Skeletal muscle cell (primary cell): ENCODE measurements at regions not wholly inside any gene's neighbourhood (a gene's known extent, or its start where the extent isn't known, plus 50 kb on each side); places are given as distances from the start of the nearest gene placed in this dataset.

Experiments used
- DNase-seq: peaks from one replicate; pipeline ENCODE4 v3.0.0-alpha.2; 2010; ENCODE audit warnings: low read depth
- H3K4me3 ChIP-seq: 2 replicates; pipeline ENCODE4 v1.5.1; 2011; ENCODE audit warnings: low read depth, mild to moderate bottlenecking, control low read depth, low read length, moderate library complexity

DNA sequence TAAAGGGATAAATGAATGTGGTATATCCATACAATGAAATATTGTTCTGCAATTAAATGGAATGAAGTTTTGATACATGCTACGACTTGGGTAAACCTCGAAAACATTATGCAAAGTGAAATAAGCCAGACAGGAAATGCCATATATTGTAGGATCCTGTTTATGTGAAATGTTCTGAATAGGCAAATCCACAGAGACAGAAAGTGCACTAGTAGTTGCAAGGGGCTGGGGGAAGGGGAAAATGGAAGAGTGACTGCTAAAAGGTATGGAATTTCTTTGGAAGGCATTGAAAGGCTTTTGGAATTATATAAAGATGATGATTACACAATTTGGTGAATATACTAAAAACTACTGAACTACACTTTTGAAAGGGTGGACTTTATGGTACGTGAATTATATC lies 97.0 kb downstream of the FOXD1 start:
- no peak for DNase-seq

GRCh38 chr5:73346878-73347408 lies 101.6 kb downstream of the FOXD1 start:
- no peak for DNase-seq
- H3K4me3 ChIP-seq = no peak overlapping the region

More for the DNA sequence above, 97.0 kb downstream of the FOXD1 start:
- H3K4me3 ChIP-seq = no peak overlapping the region

DNA sequence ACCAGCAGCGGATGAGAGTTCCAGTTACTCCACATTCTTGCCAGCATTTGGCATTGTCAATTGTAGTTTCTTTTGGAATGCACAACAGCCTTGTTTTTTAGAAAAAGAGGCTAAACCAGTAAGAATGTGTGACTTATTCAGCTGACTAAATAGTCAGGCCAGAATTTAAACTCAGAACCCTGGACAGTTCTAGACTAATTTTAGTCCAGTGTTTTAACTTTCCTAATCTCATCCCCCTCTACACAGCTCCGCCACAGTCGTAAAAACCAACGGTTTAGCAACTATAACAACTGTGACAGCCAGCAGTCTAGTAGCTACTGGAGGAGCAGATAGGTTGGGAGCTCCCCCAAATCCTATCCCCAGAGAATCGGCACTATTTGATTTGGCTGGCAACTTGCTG lies 103.7 kb downstream of the FOXD1 start:
- no peak overlapping the region for H3K4me3 ChIP-seq
- DNase-seq = no peak

DNA sequence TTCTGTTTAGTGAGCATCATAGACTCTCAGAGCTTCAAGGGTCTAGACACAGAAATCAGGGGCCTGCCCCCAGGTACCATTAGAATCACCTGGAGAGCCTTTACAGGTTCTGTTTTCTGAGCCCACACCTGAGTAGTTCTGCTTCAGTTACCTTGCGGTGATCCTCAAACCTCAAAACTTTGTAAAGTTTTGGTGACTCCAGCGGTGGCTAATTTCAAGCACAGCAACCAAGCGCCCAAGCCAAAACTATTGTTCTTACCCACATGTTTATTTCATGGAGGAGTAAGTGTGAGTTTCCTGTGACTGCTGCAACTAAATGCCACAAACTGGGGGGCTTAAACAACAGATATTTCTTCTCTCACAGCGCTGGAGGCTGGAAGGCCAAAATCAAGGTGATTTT lies 108.9 kb downstream of the FOXD1 start:
- DNase-seq = no peak
- H3K4me3 ChIP-seq = no peak overlapping the region

DNA sequence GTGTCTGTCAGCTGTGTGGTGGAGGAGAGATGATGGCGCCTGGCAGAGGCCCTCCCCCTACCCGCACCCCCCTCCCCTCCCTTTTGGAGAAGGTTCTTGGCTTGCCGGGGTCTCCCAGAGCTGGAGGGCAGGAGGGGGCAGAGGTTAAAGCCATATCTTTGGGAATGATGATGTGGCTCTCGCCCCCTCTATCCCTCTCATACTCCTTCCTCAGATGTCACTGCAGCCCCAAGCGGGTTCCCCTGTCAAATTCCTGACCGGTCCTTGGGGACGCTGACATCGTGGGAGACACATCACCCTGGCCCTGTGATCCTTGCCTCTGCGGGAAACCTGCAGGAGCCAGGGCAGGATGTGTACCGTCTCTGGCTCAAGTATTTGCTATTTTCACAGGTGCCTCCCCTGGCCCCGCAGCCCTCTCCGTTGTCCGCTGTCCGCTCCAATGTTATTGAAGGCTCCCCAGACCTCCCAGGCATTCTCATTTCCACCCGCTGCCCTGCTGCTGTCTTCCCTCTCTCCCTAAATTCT lies 109.5 kb downstream of the FOXD1 start:
- H3K4me3 ChIP-seq = no peak overlapping the region
- no peak for DNase-seq

DNA sequence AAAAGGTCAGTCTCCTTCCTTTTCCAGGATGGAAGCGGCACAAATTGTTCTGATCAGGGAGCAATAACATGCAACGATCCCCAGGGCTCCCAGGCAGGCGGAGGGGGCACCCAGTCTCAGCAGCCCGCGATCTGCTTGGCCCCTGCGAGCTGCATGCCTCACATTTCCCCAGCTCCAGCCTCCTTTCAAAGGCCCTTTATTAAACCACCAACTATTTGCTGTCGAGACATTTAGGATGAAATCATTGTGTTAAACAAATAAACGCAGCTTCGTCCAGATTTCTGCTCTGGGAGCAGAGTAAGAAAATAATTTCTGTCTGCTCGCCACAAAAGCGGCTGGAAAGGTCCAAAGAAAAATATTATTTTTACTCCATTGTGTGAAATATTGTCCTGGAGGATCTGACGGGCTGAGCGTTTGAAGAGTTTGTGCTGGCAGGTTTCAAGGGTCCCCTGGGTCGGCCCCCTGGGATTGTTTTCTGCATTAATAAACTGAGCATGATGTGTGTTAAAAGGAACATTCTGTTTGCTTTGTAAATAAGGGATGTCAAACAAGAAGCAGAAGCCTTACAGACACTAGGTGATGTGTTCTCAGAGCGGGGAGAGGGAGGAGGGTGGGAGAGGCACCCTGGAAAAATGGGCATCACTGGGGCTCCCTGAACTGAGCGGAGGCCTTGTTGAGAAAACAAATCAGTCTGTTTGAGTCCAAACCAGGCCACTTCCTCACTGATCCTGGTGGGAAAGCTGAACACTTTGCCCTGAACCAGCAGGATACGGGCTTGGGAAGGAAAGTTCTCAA lies 110.1 kb downstream of the FOXD1 start:
- no peak overlapping the region for H3K4me3 ChIP-seq
- DNase-seq = no peak

DNA sequence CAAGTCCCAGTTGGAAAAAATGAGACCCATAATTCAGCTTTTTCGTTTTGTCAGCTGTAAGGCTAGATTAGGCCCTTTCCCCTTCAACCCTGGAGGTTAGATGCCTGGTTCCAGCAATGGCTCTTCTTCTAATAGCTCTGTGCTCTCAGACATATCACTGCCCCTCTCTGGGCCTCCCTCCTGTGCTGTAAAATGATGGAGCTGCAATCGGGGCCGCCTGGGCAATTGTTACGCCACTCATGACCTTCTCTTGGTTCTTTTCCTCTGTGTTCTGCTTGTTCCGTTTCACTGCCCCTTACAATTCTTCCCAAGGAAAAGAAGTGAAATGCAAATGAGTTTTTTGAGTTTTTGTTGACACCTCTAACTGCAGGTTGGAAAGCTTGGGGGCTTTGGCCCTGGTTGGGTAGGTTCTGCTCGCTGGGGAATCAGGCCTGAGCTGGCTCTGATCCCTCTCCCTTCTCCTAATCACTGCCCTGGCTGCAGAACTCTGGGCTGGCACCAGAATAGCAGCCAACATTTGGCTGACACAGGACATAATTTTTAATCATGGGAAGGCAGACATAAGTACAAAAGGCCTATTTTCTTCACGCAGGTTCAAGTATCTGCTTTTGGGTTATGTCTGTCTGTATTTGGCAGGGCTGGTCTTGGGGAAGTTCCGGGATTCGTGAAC lies 110.9 kb downstream of the FOXD1 start:
- DNase-seq = no peak
- no peak overlapping the region for H3K4me3 ChIP-seq

DNA sequence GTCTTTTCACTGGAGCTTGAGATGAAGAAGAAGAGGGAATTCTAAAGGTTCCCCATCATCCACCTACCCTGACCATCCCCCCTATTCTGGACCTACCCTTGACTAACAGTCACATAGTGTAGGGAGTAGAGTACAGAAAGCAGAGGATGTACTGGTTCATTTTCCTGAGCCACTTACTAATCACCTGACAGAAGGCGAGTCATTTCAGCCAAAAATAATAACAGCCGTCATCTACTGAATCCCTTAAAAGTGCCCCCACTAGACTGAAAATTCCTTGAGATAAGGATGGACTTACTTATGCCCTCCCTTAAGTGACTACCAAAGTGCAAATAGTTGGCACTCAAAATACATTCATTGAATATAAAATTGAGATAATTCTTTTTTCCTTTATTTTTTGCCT lies 112.2 kb downstream of the FOXD1 start:
- DNase-seq = no peak
- no peak overlapping the region for H3K4me3 ChIP-seq

DNA sequence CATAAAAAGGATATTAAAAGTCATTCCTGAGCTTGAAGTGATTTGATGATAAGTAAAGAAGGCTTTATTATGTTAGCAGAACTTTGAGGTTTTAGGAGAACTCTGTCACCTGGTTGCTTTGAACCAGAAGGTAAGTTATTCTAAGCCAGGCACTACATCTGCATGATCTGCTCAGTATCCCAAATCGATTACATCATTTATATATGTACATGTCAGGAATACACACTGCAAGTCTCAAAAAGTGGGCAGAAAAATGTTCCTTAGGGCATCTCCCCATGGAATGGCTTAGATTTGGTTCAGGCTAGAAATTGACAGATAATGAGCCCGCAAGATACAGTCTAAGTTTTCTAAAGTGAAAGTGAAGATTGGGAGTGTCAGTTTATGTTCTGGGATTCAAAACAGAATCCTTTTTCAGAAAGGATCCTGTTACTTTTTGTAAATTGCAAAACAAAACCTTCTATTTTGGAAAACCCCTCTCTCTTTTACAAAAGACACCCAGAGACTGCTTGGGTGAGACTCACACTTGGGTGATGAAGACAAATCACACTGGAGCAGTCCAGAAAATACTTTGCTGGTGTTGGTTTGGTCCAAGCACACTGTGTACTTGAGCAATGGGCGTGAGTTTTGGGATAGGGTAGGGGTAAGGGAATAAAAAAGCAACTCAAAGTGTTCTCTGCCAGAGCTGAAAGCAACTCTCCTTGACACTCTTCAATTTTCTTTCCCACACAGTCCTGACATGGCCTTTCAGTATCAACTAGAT lies 114.5 kb downstream of the FOXD1 start:
- DNase-seq = no peak

GRCh38 chr5:73330613-73331012 lies 118.0 kb downstream of the FOXD1 start:
- no peak overlapping the region for H3K4me3 ChIP-seq
- no peak for DNase-seq

More for the DNA sequence above, 114.5 kb downstream of the FOXD1 start:
- H3K4me3 ChIP-seq = no peak overlapping the region

DNA sequence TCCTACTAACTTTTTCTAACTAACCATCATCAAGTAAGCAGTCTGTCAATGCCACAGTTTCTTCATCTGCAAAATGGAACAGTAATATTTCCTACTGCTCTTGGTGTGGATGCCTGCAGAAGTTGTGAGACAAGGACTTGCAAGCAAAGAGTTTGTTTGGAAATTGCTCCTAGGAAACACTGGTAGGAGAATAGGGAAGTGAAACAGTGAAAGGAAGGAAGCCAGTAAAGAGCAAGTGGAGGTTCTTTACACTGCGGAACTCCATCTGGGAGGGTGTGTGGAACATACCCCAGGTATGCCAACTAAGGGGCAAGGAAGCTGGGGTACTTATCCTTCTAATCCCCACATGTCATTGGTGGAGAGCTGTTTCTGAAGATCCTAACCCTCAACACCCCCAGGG lies 119.9 kb downstream of the FOXD1 start:
- DNase-seq = no peak
- no peak overlapping the region for H3K4me3 ChIP-seq

- no peak for DNase-seq
- H3K4me3 ChIP-seq = no peak overlapping the region
These were observed 120.6 kb downstream of the FOXD1 start for GRCh38 chr5:73327908-73328455.

GRCh38 chr5:73325546-73325945 lies 123.0 kb downstream of the FOXD1 start:
- no peak for DNase-seq
- H3K4me3 ChIP-seq = no peak overlapping the region

GRCh38 chr5:73323466-73323865 lies 125.1 kb downstream of the FOXD1 start:
- H3K4me3 ChIP-seq = no peak overlapping the region
- DNase-seq = no peak

GRCh38 chr5:73322437-73323076 lies 126.0 kb downstream of the FOXD1 start:
- DNase-seq = no peak

DNA sequence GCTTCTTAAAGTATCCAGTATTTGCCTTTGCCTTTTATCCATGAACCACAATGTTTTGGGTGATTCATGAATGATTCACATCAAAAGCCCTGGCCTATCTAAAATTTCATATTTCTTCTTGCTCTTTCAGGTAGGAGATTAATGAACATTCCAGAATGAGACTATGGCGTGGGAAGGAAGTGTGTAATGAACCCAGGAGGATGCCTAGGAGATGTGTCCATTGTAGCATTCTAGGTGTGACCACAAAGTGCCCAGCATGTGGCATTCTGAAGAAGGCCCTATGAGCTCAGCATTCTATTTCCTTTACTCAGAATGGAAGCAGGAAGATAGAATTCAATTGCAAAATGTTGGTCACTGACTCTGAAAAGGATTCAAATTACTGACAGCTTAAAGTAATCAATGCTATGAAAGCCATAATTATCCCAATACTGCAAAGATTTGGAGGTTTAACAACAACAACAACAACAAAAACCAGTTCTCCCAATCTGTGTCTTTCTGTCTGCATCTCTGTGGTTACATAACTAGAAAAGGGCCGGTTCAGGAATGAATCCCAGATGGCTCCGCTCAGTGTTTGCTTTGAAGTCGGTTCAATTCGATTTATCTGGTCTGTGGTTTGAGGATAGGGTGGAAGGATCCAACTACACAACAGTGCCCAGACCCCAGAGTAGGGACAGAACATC lies 126.7 kb downstream of the FOXD1 start:
- no peak overlapping the region for H3K4me3 ChIP-seq
- DNase-seq = peak; percentile 84

More at GRCh38 chr5:73322437-73323076, 126.0 kb downstream of the FOXD1 start:
- no peak overlapping the region for H3K4me3 ChIP-seq

DNA sequence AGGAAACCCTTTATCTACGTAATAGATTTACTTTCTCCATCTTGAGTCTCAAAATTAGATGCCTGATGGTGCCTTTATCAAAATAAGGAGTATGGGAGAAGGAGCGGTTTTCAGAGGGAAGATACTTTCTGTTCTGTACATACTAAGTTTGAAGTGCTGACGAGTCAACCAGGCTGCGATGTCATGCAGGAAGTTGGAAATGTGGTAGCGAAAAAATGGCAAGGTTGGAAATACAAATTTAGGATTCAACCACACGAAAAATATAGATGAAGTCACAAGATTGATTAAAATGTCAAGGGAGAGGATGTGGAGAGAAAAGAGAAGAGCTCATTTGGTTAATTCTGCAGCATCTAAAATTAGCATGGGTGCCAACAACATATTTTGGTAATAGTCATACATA lies 129.5 kb downstream of the FOXD1 start:
- no peak for DNase-seq
- no peak overlapping the region for H3K4me3 ChIP-seq

- DNase-seq = no peak
- no peak overlapping the region for H3K4me3 ChIP-seq
These were observed 130.3 kb downstream of the FOXD1 start for GRCh38 chr5:73318308-73318719.

DNA sequence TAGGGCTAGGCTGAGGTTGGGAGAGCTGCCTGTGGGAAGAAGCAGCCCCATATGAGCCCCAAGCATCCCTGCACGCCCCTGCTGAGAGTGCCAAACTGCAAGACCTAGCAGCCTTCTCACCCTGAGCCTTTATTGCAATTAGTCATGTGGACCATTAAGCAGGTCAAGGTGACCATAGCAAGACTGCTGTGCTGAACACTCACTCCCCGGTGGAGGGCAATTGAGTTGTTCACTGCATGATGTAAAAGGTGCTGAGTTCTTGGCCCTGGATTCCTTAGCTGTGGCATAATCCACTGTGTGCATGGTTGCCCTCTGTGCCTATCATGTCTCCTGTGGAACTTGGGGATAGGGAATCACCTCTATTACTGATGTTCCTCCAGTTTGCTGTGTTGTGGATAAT lies 131.1 kb downstream of the FOXD1 start:
- H3K4me3 ChIP-seq = no peak overlapping the region
- no peak for DNase-seq
